NCI-H2107 treated with DMSO at 0.1 percent for 48 hours (cell line): ENCODE measurements at regions not wholly inside any gene's neighbourhood (a gene's known extent, or its start where the extent isn't known, plus 50 kb on each side); places are given as distances from the start of the nearest gene placed in this dataset.

Experiments
- DNase-seq: peaks from one replicate; lab custom pipeline; 2025; ENCODE audit not compliant: unreplicated experiment; lab: John Stamatoyannopoulos, UW

DNA sequence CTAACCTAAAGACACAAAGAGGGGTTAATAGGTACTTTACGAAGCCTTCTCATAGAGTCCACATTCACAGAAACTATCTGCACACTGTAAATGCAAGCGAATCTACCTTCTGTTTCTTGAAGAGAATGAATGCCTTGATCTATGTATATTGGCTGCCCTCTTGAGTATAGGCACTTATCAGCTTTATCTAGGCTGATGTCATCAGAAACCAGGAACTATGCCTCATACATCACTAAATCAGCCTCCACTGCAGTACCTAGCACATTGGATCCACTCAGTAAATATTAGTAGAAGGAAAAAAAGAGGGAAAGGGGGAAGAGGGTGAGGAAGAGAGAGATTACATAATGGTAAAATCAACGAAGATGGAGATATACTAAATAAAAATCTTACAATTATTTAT lies 477.1 kb downstream of the CAAP1 start:
- DNase-seq = no peak

DNA sequence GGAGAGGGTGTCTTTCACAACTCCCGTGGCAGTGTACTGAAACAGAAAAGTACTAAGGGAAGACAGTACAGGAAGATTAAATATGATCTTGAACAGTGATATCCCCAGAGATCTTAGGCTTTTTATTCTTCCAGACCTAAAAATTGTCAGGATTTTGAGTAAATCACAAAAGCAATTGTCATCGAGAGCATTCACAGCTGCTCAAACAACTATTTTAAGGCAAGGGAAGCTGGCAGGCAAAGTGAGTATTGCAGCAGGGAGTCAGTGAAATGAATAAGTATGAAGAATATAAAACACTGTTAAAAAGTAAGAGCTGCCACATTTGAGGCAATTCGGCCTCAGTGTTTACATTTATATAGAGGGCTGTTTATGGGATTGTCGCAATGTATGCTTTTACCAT lies 479.0 kb downstream of the CAAP1 start:
- no peak for DNase-seq

DNA sequence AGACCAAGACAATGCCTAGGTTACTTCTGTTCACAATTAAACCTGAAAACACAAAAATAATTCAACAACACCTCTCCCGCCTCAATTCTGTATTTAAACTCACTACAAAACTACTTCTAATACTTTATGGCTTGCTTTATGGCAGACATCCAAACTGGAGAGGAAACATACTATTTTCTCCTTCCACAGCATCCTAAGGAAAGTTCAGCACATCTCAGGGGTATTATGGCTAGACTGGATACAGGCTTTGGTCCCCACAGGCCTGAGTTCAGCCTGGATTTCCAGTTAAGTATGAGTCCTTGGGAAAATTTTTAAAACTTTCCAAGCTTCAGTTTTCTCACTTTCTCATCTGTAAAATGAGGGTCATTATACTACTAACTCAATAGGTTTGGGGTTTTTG lies 480.2 kb downstream of the CAAP1 start:
- DNase-seq = no peak

DNA sequence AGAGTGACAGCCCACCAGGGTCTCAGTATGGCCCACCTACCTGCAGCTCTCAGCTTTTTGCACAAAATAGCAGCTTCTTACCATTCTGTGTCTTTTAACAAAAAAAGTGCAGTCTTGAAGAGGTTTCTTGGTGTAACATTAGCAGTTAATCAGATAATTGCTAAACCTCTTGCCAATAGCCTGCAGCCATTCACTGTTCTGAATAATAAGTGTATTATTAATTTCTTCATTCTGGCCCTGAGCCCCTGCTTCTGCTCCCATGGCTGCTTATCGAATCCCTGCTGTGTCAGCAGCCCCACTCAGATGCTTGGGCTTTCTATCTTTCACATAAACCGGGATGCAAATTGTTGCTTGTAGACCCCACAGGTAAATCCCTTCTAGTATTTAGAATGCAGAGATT lies 485.9 kb downstream of the CAAP1 start:
- DNase-seq = no peak

DNA sequence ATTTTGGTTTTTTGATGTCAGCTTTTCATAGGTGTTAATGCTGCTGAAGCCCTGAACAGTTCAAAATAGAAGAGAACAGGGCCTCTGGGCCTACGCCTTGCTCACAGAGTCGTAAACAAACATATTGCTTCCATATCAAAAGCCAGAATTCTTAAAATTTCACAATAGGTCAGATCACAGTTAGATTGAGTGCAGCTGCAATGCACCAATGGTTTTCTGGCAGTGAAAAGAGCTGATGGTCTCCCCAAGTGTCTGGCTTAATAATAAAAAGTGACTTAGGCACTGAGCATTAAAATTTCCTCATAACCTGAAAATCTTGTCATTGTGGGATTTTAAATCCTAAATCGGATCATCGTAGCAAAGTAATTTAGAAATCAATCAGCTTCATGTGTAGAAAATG lies 493.0 kb downstream of the CAAP1 start:
- no peak for DNase-seq

DNA sequence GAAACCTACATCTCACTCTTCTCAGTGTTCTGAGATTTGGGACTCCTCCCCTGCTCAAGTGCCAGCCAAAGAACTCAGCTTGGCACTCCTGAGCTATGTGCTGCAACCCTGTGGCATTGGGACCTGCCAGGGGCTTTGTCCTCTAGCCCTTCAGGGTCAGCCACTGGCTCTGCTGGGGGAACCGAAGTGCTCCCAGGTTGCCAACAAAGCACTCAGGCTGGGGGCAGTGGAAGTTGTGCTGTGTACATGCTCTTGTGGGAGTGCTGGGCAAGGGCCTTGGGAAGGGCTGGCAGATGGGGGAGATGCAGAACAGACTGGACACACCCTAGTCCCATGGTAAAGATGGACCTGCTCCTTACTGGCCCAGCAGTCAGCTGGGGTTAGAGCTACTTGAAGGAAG lies 498.6 kb downstream of the CAAP1 start:
- DNase-seq = no peak

DNA sequence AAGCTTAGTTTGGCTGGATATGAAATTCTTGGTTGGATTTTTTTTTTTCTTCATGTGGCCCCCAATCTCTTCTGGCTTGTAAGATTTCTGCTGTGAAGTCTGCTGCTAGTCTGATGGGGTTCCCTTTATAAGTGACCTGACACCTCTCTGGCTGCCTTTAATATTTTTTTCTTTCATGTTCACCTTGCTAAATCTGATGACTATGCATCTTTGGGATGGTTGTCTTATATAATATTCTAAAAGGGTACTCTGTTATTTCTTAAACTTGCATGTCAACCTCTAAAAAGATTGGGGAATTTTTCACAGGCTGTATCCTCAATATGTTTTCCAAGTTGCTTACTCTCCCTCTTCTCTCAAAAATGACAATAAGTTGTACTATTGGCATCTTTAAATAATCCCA lies 500.0 kb downstream of the CAAP1 start:
- no peak for DNase-seq

DNA sequence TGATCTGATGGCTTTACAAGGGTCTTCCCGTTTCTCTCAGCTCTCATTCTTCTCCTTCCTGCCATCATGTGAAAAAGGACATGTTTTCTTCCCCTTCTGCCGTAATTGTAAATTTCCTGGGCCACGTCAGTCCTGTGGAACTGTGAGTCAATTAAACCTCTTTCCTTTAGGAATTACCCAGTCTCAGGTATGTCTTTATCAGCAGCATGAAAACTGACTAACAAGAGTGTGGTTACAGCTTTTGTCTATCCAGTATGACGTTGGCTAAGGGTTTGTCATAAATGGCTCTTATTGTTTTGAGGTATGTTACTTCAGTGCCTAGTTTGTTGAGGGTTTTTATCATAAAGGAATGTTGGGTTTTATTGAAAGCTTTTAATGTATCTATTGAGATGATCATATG lies 501.6 kb downstream of the CAAP1 start:
- no peak for DNase-seq

DNA sequence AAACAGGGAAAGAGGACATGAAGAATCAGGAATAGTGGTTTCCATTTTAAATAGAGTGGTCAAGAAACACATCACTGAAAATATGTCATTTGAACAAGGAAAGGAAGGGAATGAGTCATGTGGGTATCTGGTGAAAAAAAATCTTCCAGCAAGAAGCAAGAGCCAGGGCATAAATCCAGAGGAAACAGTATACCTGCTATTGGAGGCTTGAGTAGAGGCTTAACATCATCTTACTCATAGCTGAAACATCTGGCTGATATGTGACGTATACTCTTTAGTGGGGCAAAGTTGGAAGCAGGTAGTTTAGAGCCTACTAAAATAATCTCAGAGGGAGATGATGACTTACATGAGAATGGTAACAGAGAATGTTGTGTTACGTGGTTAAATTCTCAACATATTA lies 517.2 kb downstream of the CAAP1 start:
- no peak for DNase-seq

DNA sequence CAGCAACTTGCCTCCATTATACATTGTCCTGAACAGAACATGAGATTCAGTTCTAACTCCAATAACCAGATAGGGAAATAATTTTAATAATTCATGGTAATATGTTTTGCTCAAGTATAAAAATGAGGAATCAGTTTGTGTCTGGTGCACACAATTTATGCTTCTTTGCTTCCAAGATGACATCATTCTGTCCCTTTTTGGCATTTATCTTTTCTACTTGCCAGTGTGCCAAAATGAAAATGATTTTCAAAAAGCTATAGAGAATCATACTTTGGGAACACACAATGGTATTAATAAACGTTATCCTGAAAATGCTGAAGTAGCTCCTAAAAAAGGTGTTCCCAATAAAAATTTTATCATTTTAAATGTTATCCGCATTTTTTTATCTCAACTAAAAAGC lies 519.0 kb downstream of the CAAP1 start:
- no peak for DNase-seq

DNA sequence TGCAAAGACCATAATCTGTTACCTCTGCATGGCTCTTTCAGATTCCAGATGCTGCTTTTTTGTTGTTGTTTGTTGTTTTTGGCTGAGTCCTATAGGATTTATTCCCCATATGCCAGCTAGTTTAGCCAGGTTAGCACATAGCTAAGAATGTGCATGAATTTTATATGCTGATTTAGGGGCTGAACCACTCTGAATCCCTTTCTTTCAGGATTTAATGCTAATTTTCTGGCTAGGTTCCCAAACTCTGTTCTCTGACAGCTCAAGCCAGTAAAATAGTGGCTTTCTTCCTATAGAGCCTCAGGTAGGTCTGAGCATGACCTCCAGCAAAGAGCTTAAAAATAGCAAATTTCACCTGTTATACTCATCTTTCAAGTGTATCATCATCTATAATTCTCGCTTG lies 521.4 kb downstream of the CAAP1 start:
- DNase-seq = no peak

DNA sequence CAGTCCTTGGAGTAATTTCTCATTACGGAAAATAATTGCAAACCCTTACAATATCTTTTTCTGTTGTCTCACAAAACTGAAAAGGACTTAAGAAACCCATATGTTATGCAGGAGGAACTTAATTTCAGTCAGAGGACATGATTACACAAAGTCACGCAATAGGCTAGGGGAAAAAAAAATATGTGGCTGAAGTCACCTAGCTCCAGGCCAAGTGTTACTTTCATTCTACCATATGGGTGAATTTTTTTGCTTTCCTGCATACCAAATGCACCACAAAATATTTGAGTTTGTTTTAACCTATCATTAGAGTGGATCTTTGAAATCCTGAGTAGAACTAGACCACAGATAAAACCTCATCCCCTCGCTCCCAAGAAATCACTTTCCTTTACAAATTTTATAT lies 523.5 kb downstream of the CAAP1 start:
- DNase-seq = no peak

DNA sequence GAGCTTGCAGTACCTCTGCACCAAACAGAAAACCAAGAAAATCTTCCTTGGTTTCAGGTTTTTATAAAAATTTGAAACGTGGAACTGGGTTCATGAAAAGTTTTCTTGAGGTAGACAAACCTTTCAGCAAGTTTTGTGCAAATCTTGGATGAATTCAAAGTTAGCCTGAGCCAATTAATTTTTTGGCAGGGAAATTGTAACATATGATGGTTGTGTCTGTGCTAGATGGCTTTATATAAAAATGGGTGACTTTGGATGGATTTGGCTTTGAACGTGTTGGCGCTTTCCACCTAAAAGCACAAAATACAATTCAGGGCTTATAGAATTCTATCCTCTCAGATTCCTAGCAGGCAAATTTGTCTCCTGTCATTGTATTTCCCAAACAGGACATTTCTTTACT lies 524.4 kb downstream of the CAAP1 start:
- DNase-seq = no peak

DNA sequence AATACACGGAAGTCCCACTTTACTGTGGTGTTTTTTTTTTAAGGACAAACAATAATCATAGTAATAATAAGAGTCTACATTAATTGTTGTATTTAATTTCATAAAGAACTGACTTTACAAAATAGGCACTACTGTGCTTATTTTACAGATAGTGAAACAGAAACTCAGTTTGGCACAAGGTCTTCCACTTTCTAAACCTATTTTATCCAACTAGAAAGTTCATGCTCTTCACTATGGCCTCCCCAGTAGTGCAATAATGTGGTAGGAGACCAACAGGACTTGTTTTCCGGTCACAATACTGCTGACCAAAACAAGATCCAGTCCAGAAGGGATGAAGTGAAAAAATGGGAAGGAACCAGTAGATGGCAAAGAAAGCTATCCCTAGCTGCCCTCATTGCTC lies 531.6 kb downstream of the CAAP1 start:
- no peak for DNase-seq

DNA sequence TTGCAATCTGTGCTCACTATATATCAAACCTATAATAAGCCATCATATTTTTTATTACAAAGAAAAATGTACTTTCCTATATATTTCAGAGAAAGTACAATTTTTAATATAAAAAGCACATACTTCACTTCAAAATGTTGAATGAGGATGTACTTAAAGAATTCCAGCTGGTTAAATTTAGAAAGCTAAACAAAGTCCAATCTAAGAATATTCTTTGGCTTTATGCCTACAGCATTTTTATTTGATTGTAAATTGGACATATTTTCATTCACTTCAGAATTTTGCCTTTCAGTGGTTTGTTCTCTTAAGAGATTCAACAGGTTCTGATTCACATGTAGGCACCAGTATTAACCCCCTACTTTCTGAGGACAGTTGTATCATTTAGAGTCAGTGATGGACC lies 533.8 kb downstream of the CAAP1 start:
- DNase-seq = no peak

DNA sequence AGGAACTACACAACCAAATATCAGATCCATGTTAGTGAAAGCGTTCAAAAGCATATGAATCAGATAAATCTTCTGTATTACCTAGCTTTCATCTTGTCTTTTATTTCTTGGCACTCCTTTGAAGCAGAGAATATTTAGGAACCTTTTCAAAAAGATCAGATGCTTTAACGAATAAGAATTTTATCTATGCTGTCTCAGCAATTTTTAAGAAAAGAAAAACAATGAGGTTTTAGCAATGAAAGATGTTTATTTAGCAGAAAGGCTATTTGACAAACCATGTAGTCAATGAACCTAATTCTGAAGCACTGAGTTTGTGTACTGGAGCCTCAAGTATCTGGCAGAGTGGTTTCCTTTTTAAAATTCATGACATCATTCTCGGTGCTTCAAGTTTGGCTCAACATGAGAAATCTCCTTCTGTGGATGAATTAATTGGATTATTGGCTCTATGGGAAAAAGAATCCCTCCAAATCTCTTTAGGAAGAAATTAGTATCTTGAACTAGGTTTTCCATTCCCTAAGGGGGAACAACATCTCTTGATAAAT lies 534.7 kb downstream of the CAAP1 start:
- DNase-seq = no peak

DNA sequence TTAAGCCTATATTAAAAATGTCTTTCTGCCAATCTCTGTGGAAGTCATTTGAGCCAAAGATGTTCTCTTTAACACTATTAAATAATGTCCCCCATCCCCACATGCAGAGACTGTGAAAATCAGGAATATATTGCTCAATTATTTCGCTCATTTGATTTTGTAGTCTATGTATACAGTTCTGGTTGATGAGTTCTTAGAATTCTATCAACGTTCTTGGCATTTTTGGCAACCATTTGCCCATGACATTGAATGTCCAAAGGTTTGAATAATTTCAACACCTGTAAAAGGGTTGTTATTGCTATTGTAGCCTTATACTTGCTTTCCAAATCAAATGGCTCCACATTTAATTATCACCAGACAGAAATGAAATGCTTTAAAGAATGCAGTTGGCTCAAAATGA lies 536.1 kb downstream of the CAAP1 start:
- no peak for DNase-seq

DNA sequence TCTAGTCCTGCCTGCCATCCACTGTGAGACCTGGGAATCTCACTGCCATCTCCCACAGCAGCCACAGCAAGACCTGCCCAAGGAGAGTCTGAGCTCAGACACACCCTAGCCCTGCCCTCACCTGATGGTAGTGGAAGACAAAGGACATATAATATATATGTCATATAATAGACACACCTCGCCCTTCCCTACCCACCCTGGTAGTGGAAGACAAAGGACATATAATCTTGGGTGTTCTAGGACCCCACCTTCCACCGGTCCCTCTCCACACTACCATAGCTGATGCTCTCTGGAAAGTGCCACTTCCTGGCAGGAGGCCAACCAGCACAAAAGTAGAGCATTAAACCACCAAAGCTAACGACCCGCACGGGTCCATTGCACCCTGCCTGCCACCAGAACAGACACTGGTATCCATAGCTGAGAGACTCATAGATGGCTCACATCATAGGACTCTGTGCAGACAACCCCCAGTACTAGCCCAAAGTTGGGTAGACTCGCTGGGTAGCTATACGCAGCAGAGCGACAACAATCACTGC lies 545.6 kb downstream of the CAAP1 start:
- no peak for DNase-seq

DNA sequence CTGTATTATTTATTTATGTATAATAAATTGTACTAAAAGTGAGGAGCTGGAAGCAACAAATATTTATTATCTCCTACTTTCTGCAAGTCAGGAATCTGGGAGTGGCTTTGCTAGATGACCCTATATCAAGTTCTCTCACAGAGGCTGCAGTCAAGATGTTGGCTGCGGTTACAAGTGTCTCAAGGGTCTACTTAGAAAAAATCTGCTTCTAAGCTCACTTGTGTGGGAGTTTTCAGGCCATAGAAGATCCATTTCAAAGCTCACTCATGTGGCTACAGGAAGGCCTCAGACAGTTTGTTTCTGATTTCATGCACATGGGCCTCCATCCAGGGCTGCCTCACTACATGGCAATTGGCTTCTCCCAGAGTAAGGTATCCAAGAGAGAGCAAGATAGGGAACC lies 551.1 kb downstream of the CAAP1 start:
- DNase-seq = no peak

DNA sequence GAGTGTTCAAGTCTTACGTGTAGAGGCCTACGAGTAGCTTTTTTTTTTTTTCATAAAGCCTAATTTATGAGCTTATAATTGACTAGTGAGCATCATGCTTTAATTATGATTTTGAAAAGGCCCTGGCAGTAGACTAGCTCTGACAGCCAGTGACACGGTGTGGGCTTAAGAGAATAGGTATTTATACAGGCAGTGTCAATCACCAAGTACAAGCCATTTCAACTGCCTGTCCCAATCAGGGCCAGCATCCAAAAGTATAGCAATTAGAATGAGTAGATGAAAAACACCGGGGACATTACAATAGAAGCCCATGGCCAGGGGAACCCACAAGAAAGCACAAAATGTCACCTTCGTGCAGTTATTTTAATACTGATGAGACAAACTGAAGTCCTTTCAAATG lies 552.8 kb downstream of the CAAP1 start:
- DNase-seq = no peak

DNA sequence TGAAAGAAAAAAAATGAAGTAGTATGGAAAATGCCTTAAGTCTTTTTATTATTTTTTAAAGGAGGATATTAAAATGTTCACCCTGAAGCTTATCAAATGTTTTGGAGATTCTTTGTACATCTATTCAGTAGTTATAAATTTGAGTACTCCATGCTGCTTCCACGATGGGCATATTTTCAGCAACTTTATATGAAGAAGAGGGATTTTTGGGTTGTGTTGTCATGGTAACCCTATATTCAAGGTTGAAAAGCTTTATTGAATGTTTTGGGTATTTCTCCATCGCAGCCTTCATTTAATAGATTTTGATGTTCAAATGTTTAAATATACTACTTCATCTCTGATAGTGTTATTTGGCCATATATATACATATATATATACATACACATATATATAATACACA lies 557.5 kb downstream of the CAAP1 start:
- no peak for DNase-seq

DNA sequence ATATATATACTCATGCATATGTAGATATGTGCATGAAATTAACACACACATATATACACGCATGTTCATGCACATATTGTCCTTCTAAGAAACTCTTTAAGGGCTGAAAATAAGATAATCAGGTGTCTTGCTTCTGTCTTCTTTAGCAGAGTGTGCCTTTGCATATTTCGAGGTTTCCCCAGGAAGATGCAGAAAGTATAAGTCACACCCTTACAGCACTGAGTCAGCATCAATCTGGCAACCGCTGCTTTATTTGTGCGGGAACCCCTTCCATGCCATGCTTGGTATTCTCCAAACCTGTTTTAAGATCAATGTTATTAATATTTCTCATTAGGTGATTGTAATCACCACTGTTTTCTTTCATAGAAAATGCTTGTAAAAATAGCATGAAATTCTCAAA lies 557.9 kb downstream of the CAAP1 start:
- no peak for DNase-seq

DNA sequence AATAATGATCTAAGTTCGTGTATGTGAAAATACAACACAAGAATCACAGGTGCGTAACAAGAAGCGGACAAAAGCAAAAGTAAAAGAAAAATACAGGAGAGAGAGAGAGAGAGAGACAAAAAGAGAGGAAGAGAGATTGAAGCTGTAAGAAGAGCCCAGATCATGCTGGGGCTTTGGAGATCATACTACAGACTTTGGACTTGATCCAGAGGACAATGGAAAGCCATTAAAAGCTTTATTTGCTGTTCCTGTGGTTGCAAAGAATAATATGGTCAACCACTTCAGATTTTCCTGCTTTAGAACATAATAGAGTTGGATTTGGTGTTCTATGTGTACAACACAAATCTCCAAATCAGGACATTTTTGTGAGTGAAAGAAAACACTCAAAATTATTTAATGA lies 561.4 kb downstream of the CAAP1 start:
- peak; percentile 23 for DNase-seq

DNA sequence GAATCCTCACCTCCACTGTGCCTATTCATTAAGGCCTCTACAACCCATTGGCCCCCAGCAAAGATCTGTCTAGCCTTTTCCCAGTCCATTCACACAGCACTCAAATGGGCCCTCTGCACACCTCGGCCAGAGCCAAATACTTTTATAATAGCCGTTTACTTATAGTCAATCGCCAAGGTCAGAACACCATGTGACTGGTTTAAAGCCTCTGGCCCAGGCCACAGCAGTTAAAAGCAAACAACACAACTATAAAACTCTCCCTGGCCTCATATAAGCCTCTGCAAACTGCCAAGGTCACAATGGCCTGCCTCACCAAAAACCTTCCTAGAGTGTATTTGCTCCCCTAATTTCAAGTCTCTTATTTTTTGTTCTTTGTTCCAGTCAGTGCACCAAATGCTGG lies 562.6 kb downstream of the CAAP1 start:
- no peak for DNase-seq
